Activated CD4-positive, alpha-beta T cell treated with anti-CD3 and anti-CD28 coated beads for 4 hours (primary cell): ENCODE measurements at regions not wholly inside any gene's neighbourhood (a gene's known extent, or its start where the extent isn't known, plus 50 kb on each side); places are given as distances from the start of the nearest gene placed in this dataset.

Experiments used
- DNase-seq, 2 donors: peaks; one replicate each; pipeline ENCODE4 v3.0.0-alpha.2; 2020

DNA sequence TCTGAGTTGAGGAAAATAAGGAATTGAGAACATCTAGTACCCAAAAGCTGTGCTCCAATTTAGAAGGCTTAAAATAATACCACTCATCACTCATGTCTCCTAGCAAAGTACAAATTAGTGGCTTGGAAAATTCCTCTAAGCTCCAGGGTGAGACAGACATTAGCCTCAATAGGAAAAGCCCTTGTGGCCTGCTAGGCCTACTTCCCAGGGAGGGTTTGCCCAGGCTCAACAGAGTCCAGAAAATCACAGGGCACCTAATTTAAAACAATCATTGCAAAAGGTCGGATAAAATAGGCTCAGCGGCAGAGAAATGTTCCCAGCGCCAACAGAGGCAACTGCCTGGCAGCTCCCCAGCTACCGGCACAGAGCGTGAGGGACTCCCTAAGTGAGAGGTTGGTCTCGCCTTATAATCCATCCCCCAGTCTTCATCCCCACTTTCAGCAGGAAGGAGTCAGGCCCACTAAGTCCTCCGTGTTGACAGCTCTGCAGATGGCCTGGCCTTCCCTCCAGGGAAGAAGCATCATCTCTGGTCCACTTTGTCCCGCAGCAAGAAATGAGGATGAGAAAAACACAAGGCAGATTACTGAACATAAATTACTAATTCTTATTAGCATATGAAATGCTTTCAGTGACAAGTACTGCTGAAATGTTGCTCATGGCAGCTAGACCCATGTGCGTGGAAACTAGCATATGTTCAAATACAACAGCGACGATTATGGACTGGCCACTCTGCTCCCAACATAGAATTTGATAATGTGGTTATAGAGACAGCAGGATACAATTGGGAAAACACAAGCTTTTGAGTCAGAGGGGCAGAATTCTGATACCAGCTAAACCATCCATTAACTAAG lies 1177.7 kb upstream of the AUTS2 start:
- no peak for DNase-seq

DNA sequence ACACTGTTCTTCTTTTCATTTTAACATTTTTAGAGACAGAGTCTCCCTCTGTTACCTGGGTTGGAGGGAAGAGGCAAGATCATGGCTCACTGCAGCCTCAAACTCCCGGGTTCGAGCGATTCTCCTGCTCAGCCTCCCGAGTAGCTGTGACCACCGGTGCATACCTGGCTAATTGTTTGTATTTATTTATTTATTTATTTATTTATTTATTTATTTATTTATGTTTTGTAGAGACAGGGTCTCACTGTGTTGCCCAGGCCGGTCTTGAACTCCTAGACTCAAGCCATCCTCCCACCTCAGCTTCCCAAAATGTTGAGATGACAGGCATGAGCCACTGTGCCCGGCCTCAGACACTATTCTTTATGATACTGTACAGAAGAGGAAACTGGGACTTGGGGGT lies 1176.6 kb upstream of the AUTS2 start:
- no peak for DNase-seq

GRCh38 chr7:68422281-68422680 lies 1176.0 kb upstream of the AUTS2 start:
- DNase-seq: no peak

GRCh38 chr7:68423356-68423755 lies 1174.9 kb upstream of the AUTS2 start:
- no peak for DNase-seq

- no peak for DNase-seq
Observed at GRCh38 chr7:68424658-68425297, 1173.5 kb upstream of the AUTS2 start.

GRCh38 chr7:68425377-68425776 lies 1172.9 kb upstream of the AUTS2 start:
- DNase-seq: no peak

DNA sequence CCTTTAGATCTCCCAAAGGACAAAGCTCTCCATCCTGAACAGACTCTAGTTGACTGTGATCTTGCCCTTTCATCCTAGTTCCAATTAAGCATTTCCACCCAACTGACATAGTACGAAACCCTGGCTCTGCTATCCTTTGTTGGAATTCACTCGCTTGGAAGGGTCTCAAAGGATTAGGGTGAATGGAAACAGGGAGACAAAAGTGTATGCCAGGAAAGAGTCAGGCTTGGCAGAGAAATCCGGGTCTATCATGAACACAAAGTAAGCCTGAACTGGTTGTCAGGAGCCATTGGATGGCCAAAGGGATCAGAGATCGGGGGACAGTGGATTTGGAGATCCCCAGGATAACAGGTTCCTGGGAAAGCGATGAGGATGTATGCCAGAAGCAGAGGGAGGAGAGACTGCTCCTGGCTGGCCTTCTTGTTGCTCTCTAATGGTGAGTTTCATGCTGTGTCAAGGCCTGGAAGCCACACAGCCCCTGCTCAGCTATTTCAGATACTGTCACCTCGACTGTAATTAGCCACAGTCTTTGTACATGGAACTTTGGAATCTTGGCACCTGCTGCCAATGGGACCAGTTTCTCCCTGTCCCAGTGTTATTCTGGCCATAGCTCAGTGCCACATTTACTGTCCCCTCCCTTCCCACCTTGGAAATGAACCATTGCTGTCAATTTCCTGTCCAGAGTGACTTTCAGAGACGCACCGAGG lies 1168.7 kb upstream of the AUTS2 start:
- DNase-seq: no peak

DNA sequence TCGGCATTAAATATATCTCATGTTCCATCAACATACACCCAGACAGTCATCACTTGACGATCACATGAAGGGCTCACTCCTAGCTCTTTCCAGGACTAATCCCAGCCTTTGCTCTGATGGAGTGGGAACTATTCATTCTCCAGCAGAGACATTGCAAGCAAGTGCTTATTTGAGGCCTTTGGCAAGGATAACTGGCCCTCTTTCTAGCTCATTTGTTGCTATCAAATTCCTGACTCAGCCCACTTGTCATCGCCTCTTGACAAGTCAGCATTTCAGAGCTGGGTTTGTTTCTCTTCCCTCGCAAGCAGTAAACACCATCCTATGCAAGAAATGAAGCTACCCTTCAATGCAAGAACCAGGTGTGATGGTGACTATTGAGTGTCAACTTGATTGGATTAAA lies 1165.7 kb upstream of the AUTS2 start:
- no peak for DNase-seq

DNA sequence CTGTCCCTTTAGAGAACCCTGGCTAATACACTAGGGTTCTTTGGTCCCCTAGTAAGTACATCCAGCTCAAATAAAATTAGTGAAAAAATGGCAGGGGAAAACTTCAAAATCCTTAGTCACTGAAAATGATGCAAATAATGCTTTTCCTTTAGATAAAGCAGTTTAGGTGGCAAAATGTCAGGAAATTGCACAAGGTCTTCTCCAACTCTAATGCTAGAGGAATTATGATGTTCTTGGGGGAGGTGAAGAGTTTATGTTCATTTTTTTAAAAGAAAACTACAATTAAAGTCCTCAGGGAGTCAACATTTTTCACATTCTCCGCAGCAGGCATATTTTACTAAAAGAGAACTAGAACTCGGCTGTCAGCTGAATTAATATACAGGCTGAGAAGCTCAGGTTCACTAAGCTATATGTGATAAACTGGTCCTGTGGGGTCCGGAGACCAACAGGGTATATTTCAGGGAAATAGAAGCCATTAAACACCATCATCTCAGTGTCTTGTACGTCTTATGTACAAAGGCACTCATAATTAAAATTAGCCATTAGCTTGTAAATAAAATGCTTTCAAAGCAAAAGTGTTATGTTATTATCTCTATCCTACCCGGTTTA lies 1164.7 kb upstream of the AUTS2 start:
- DNase-seq: no peak

GRCh38 chr7:68434857-68435256 lies 1163.4 kb upstream of the AUTS2 start:
- DNase-seq: no peak

GRCh38 chr7:68438016-68438415 lies 1160.3 kb upstream of the AUTS2 start:
- DNase-seq: no peak

DNA sequence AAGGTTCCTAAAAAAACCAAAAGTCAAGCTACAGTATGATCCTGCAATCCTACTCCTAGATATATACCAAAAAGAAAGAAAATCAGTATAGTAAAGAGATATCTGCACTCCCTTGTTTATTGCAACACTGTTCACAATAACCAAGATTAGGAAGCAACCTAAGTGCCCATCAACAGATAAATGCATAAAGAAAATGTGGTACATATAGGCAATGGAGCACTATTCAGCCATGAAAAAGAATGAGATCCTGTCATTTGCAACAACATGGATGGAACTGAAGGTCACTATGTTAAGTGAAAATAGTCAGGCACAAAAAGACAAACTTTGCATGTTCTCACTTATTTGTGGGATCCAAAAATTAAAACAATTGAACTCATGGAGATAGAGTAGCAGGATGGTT lies 1159.5 kb upstream of the AUTS2 start:
- no peak for DNase-seq

DNA sequence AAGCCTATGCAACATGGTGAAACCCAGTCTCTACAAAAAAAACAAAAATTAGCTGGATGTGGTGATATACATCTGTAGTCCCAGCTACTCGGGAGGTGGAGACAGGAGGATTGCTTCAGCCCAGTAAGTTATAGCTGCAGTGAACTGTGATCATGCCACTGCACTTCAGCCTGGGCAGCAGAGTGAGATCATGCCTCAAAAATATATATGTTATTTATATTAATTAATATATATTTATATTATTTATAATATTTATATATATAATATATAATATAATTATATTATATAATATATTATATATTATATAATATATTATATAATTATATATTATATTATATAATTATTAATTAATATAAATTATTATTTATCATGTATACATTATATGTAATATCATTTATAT lies 1158.4 kb upstream of the AUTS2 start:
- DNase-seq: no peak

- no peak for DNase-seq
Observed at GRCh38 chr7:68440866-68441265, 1157.4 kb upstream of the AUTS2 start.

DNA sequence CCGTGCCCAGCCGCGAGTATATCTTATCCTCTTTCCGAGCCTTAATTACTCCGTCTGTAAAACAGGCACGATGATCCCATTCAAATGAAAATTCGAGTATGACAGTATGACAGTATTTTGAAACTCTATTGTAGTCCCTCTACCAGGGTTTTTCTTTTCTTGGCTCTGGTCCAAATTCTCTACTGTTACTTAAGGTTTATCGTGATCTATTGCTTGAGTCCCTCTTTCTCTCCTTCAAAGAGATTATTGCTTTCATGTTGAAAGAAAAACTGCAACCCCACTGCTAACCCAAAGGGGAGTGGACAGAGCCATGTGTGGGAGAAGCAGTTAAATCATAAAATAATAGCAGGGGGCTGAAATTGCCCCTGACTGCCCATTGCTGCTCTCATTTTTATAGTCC lies 1156.6 kb upstream of the AUTS2 start:
- no peak for DNase-seq

DNA sequence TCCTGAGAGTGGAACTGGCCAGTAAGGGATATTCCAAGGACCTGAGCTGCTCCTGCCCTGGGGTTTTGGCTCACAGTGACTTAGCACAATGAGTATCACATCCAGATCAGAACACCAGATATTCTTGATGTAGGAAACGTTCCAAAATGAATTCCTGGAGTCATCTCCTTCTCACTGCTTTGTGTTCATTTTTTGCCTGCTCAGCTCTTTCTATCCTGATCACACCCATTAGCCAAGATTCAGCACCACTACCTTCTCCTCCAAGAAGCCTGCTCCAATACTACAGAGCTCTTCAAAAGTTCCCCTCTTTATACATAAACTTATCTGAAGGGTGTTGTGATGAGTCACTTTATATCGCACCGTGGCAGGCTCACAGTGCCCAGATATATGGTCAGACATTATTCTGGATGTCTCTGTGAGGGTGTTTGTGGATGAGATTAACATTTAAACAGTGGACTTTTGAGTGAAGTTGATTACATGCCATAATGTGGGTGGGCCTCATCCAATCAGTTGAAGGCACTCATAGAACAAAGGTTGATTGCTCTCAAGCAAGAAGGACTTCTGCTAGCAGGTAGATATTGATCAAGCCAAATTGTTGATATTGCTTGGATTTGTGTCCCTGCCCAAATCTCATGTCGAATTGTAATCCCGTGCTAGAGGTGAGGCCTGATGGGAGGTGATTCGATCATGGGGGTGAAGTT lies 1155.2 kb upstream of the AUTS2 start:
- no peak for DNase-seq

- DNase-seq: no peak
Observed at GRCh38 chr7:68444042-68444441, 1154.2 kb upstream of the AUTS2 start.

DNA sequence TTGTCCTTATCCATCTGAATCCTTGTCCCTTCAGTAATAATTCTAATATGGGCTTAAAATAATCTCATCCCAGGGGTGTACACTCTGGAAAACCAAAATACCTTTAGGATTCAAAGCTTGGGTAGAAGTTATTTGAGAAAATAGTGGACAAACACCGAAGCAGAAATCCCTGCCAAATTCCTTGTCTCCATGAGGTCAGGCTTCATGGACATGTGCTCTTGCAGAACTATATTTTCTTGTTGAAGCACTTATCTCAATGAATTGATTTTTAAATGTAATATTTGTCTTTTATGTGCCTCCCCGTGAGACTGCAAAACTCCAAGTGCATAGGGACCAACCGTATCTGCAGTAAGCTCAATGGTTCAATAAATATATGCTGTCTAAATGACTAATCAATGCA lies 1153.3 kb upstream of the AUTS2 start:
- no peak for DNase-seq

DNA sequence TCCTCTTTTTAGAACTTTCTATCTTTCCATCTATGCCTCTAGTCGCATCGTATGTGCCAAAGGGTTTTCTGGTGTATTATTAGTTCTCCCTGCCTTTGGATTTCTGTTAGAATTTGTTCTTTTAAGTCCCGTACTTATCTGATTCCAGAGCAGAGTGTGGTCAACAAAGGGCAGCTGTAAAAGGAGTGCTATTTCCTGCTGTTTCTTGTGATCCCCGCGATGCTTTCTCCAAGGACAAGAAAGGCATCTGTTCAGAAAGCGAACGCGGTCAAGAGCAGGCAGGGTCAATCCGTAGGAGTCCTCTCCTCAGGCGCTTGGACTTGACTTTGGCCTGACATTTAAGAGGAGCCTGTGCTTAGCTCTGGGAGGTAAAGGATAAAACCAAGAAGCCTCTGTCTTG lies 1152.1 kb upstream of the AUTS2 start:
- DNase-seq: no peak

- no peak for DNase-seq
Observed at GRCh38 chr7:68449099-68449498, 1149.2 kb upstream of the AUTS2 start.

DNA sequence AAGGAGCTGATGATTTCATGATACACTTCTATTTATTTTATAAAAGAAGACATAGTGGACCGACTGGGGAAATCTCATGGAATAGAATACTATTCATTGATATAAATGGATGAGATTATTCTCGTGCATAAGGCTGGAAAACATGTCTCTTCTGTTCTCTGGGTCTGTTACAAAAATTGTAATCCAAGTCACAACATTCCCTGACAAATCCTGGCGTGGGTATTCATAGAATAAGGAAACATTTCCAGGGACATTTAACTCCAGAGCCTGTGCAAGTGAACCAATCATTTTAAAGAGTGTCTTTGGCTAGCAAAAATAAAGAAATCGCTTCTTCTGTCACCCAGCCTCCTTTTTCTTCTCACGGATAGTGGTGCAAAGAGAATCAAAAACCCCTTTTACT lies 1148.5 kb upstream of the AUTS2 start:
- DNase-seq: no peak

GRCh38 chr7:68454931-68455330 lies 1143.3 kb upstream of the AUTS2 start:
- no peak for DNase-seq

GRCh38 chr7:68456469-68456868 lies 1141.8 kb upstream of the AUTS2 start:
- no peak for DNase-seq
